ENCODE measurements at regions not wholly inside any gene's neighbourhood (a gene's known extent, or its start where the extent isn't known, plus 50 kb on each side); places are given as distances from the start of the nearest gene placed in this dataset.

DNA sequence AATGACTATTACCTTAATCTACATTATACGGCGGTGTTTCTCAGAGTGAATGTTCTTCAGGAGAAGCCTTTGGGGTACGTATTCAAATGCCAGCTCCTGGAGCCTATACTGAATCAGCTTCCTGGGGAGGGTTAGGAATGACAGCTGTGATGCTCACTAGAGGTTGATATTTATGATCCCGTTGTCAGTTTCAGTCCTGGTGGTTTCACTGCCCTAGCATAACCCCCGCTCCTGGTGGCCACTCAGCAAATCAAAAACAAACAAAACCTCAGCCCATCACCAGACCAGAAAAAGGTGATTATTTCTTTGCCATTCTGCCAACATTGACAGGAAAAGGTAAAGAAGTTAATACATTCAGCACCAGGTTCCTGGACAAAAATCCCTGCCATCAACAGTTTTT is 136.5 kb upstream of the CRY1 start:
- no peak overlapping the region for H3K27ac ChIP-seq
- H3K27me3 ChIP-seq, result no peaks in the 10 kb centered on the region
- TF ChIP-seq, protein P1, sequence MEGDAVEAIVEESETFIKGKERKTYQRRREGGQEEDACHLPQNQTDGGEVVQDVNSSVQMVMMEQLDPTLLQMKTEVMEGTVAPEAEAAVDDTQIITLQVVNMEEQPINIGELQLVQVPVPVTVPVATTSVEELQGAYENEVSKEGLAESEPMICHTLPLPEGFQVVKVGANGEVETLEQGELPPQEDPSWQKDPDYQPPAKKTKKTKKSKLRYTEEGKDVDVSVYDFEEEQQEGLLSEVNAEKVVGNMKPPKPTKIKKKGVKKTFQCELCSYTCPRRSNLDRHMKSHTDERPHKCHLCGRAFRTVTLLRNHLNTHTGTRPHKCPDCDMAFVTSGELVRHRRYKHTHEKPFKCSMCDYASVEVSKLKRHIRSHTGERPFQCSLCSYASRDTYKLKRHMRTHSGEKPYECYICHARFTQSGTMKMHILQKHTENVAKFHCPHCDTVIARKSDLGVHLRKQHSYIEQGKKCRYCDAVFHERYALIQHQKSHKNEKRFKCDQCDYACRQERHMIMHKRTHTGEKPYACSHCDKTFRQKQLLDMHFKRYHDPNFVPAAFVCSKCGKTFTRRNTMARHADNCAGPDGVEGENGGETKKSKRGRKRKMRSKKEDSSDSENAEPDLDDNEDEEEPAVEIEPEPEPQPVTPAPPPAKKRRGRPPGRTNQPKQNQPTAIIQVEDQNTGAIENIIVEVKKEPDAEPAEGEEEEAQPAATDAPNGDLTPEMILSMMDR (IDR thresholded peaks at IDR 0.05), result no peak
- no peak for TF ChIP-seq POLR2A (IDR thresholded peaks at IDR 0.05)
- H3K4me3 ChIP-seq, result no peak overlapping the region
- no peak for DNase-seq
- WGBS, 4 donors, result 84 to 94% (median 85%) methylated on average over 5 of the region's 5 CpGs
- no peaks in the 10 kb centered on the region for H3K4me1 ChIP-seq (replicated peaks in 1 of 2)
- H3K36me3 ChIP-seq (replicated peaks in 1 of 2), result no peaks in the 10 kb centered on the region
- intact Hi-C loops (cut with DNase I), result no loop called here
- H3K9me3 ChIP-seq (replicated peaks in 1 of 3), result no peaks in the 10 kb centered on the region

DNA sequence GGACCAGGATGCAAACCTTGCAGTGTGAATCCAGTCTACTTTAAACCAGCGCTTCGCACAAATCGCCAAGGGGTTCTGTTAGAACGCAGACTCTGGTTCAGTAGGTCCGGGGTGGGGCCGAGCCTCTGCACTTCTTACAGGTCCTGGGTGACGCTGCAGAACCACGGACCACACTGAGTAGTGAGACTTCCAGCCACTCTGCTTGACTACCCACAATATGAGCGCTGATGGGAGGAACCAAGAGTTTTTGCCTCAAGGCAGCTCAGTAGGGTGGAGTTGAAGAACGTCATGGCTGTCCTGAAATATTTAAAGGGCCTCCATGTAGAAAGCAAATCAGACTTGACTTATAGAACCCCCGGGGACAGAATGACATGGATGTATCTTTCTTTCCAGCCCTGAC is 138.0 kb upstream of the CRY1 start:
- intact Hi-C loops (cut with DNase I), result no loop called here
- H3K4me1 ChIP-seq (replicated peaks in 1 of 2), result no peaks in the 10 kb centered on the region
- no peak for DNase-seq
- 83 to 87% (median 84%) methylated on average over 8 to 11 of the region's 11 CpGs for WGBS, 4 donors
- no peaks in the 10 kb centered on the region for H3K9me3 ChIP-seq (replicated peaks in 1 of 3)
- H3K36me3 ChIP-seq (replicated peaks in 1 of 2), result no peaks in the 10 kb centered on the region
- no peaks in the 10 kb centered on the region for H3K27me3 ChIP-seq
- TF ChIP-seq, protein P1 (IDR thresholded peaks at IDR 0.05), result no peak
- TF ChIP-seq POLR2A (IDR thresholded peaks at IDR 0.05), result no peak
- no peak overlapping the region for H3K27ac ChIP-seq
- H3K4me3 ChIP-seq, result no peak overlapping the region

- DNase-seq, result no peak
- Histone ChIP-seq H3K4me3 (no peak overlapping the region), H3K27me3 (no peaks in the 10 kb centered on the region), H3K9me3 (replicated peaks in 1 of 3) (no peaks in the 10 kb centered on the region), H3K27ac (no peak overlapping the region), H3K36me3 (replicated peaks in 1 of 2) (no peaks in the 10 kb centered on the region), H3K4me1 (replicated peaks in 1 of 2) (no peaks in the 10 kb centered on the region)
- TF ChIP-seq POLR2A (IDR thresholded peaks at IDR 0.05), result no peak
- TF ChIP-seq, protein P1 (IDR thresholded peaks at IDR 0.05), result no peak
- 78 to 93% (median 89%) methylated on average over 3 of the region's 3 CpGs for WGBS, 4 donors
- intact Hi-C loops (cut with DNase I), result no loop called here
Measured at GRCh38 chr12:107233551-107233950, 140.2 kb upstream of the CRY1 start.

DNA sequence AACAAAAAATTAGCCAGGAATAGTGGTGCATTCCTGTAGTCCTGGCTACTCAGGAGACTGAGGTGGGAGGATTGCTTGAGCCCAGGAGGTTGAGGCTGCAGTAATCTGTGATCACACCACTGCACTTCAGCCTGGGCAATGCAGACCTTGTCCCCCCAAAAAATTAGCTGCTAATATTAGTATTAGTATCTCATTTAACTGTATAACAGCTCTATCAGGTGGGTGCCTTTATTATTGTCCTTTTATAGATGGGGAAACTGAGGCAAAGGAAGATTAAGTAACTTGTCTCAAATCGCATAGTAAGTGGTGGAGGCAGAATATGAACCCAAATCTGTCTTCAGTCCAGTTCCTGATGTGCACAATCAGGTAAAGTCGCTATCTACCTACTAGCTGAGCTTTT is 142.3 kb upstream of the CRY1 start:
- WGBS, 4 donors, result 81 to 93% (median 84%) methylated on average over 2 of the region's 2 CpGs
- no peak overlapping the region for H3K27ac ChIP-seq
- TF ChIP-seq, protein P1 (IDR thresholded peaks at IDR 0.05), result no peak
- TF ChIP-seq POLR2A (IDR thresholded peaks at IDR 0.05), result no peak
- H3K27me3 ChIP-seq, result no peaks in the 10 kb centered on the region
- no peaks in the 10 kb centered on the region for H3K9me3 ChIP-seq (replicated peaks in 1 of 3)
- intact Hi-C loops (cut with DNase I), result no loop called here
- no peak for DNase-seq
- no peaks in the 10 kb centered on the region for H3K36me3 ChIP-seq (replicated peaks in 1 of 2)
- no peak overlapping the region for H3K4me3 ChIP-seq
- no peaks in the 10 kb centered on the region for H3K4me1 ChIP-seq (replicated peaks in 1 of 2)
